D721Med (cell line): ENCODE measurements at regions not wholly inside any gene's neighbourhood (a gene's known extent, or its start where the extent isn't known, plus 50 kb on each side); places are given as distances from the start of the nearest gene placed in this dataset.
"Not testable (repeated sequence)": the region's sequence is repeated elsewhere in the genome, so short reads cannot be mapped to it uniquely, and the experiment has no call there.

Experiments used
- DNase-seq: peaks from one replicate; pipeline ENCODE4 v3.0.0; 2011; ENCODE audit warnings: low spot score; ENCODE audit not compliant: insufficient read length
- FAIRE-seq: peaks from 2 replicates; lab custom pipeline; 2011; peaks lifted over from hg19 to GRCh38; lab: Jason Lieb, UNC
- CTCF ChIP-seq: IDR thresholded peaks from 2 replicates; pipeline ENCODE4 v1.5.1; 2012; ENCODE audit warnings: mild to moderate bottlenecking, control low read depth; ENCODE audit not compliant: insufficient read depth; ENCODE audit errors: missing control alignments

- FAIRE-seq = no peak
- no peak for DNase-seq
- TF ChIP-seq CTCF = no peak
These were observed 120.2 kb downstream of the SLC35B3 start for GRCh38 chr6:8315154-8315553.

DNA sequence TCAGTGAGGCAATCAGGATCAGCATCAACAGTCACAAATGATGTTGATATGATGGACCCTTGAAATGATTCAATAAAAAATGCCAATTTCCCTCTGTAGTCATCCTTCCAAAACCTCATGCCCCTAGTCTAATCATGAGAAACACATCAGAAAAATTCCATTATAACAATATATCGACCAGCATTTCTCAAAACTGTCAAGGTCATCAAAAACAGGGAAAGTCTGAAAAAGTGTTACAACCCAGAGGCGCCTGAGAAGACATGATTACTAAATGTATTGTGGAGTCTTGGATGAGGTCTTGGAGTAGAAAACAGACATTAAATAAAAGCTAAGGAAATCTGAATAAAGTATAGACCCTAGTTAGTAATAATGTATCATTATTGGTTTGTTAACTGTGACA is 133.8 kb downstream of the SLC35B3 start:
- no peak for TF ChIP-seq CTCF
- no peak for DNase-seq
- no peak for FAIRE-seq

DNA sequence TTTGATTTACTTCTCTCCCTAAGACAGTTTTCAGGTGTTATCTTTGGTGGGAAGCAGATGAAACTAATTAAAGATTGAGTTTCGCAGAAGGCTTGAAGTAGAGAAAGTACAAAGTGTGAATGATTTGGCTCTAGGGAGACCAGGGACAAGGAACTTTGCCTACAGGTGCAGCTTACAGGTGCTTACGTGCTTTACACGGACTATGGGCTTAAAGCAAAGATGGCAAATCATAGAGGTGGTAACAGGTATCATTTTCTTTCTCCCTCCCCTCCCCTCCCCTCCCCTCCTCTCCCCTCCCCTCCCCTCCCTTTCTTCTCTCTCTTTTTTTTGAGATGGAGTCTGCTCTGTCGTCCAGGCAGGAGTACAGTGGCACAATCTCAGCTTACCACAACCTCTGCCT is 136.3 kb downstream of the SLC35B3 start:
- DNase-seq = no peak
- no peak for TF ChIP-seq CTCF
- FAIRE-seq = no peak

- not testable (repeated sequence) for FAIRE-seq, DNase-seq
These were observed 152.4 kb downstream of the SLC35B3 start for GRCh38 chr6:8282946-8283345.

DNA sequence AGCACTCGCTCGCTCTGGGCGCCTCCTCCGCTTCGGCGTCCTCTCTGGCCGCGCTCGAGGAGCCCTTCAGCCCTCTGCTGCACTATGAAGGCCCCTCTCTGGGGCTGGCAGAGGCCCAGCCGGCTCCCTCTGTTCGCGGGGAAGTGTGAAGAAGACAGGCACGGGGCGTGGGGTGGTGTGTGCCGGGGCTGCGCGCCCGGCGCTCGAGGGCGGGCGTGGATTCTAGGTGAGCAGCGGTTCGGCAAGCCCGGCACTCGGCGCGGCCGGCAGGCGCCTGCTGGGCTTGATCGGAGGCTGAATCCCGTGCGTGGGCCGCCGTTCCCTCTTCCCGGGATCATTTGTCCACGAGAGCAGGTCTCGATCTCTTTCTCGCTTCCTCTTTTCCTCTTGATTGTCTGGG is 153.0 kb downstream of the SLC35B3 start:
- TF ChIP-seq CTCF = no peak
- FAIRE-seq = no peak
- no peak for DNase-seq

- FAIRE-seq (no peak), DNase-seq (no peak)
- no peak for TF ChIP-seq CTCF
These were observed 156.1 kb downstream of the SLC35B3 start for GRCh38 chr6:8279041-8279805.

DNA sequence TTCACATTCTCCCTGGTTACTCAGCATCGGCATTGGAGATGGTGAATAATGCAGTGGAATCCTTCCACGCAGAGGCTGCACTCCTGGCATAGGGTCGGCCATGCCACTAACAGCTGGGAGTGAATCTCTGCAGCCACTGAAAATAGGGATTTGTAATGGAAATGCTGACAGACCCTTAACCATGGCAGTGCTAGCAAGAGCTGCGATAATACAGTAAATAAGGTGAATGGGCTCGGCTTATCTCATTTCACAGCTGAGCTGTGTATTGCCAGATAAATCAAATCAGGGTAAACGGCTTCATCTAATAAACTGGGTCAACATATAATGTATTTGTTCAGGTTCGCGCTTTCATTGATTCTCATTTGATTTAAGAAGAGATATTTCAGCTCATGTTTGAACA is 156.8 kb downstream of the SLC35B3 start:
- TF ChIP-seq CTCF = no peak
- DNase-seq (no peak), FAIRE-seq (no peak)
